A549 (cell line): ENCODE measurements at regions not wholly inside any gene's neighbourhood (a gene's known extent, or its start where the extent isn't known, plus 50 kb on each side); places are given as distances from the start of the nearest gene placed in this dataset.

Experiments
- ATAC-seq, 2 experiments: fragments of 200-7000 bp in 1 of 2; fragments of >200 bp in 1 of 2; cut with Nextera tagmentation in 1 of 2; cut with Tn5 transposase in 1 of 2; 3 replicates each; pipeline versions ENCODE4 v1.8.0 to v1.9.1; 2018 to 2020; ENCODE audit warnings: mild to moderate bottlenecking in 1 of 2, moderate library complexity in 1 of 2
- CTCF ChIA-PET: fragments of 300-600 bp; sonication (Branson Sonifier 250); formaldehyde crosslinking; extraction: SDS; loops from one replicate; lab custom pipeline; 2021; ENCODE audit warnings: antibody characterized with exemption, inconsistent platforms; lab: Yijun Ruan, JAX
- POLR2A ChIA-PET: fragments of 350-600 bp; formaldehyde crosslinking; extraction: SDS; loops from one replicate; lab custom pipeline; 2021; ENCODE audit warnings: antibody characterized with exemption, inconsistent platforms; lab: Yijun Ruan, JAX
- DNase-seq, 2 experiments: peaks; one replicate each; pipeline versions ENCODE4 v3.0.0 to v3.0.0-alpha.2; 2011 to 2016; ENCODE audit warnings: low read depth in 1 of 2, low spot score in 1 of 2
- FAIRE-seq: peaks from 2 replicates; lab custom pipeline; 2011; peaks lifted over from hg19 to GRCh38; lab: Jason Lieb, UNC
- H3K27ac ChIP-seq, 2 experiments: fragments of >200 bp; sonication (Bioruptor Twin); formaldehyde crosslinking; 3 replicates each; pipeline ENCODE4 v1.5.1; 2016 to 2017
- H3K4me1 ChIP-seq: fragments of >200 bp; sonication (Bioruptor Twin); formaldehyde crosslinking; 3 replicates; pipeline ENCODE4 v1.6.1; 2016
- H3K4me2 ChIP-seq: fragments of >200 bp; sonication (Bioruptor Twin); formaldehyde crosslinking; 3 replicates; pipeline ENCODE4 v1.6.1; 2016
- H3K4me3 ChIP-seq: fragments of >200 bp; sonication (Bioruptor Twin); formaldehyde crosslinking; 3 replicates; pipeline ENCODE4 v1.5.1; 2016
- H3K9me3 ChIP-seq: fragments of >200 bp; sonication (Bioruptor Twin); formaldehyde crosslinking; 3 replicates; pipeline ENCODE4 v1.6.1; 2016
- CBX8 ChIP-seq: fragments of 200-600 bp; sonication (generic); IDR thresholded peaks from 2 replicates; pipeline ENCODE4 v1.6.1; 2016
- EHMT2 ChIP-seq: fragments of 200-600 bp; sonication (generic); IDR thresholded peaks from 2 replicates; pipeline ENCODE4 v1.6.1; 2016; ENCODE audit warnings: antibody characterized with exemption, low read depth, mild to moderate bottlenecking, moderate library complexity
- FOXS1 ChIP-seq: fragments of 250-450 bp; sonication (Bioruptor Pico); IDR thresholded peaks from 2 replicates; pipeline ENCODE4 v1.5.0; 2020; ENCODE audit warnings: mild to moderate bottlenecking, moderate library complexity
- KDM1A ChIP-seq: fragments of 200-600 bp; sonication (generic); IDR thresholded peaks from 2 replicates; pipeline ENCODE4 v1.6.1; 2016; ENCODE audit warnings: low read depth, mild to moderate bottlenecking
- NFE2L2 ChIP-seq: fragments of 150-350 bp; conservative IDR thresholded peaks from 2 replicates; pipeline ENCODE4 v1.6.1; 2014; ENCODE audit warnings: low read length
- NPAS2 ChIP-seq: fragments of 250-450 bp; sonication (Bioruptor Pico); IDR thresholded peaks from 2 replicates; pipeline ENCODE4 v1.8.0; 2022; ENCODE audit warnings: mild to moderate bottlenecking, moderate library complexity, borderline replicate concordance
- PBX3 ChIP-seq: IDR thresholded peaks from 2 replicates; pipeline ENCODE4 v1.6.1; 2012
- PHF8 ChIP-seq: fragments of 200-600 bp; sonication (generic); IDR thresholded peaks from 2 replicates; pipeline ENCODE4 v1.6.1; 2016; ENCODE audit warnings: low read depth, mild to moderate bottlenecking, antibody characterized with exemption, moderate library complexity, borderline replicate concordance
- RARB ChIP-seq: fragments of 250-450 bp; sonication (Bioruptor Pico); IDR thresholded peaks from 2 replicates; pipeline ENCODE4 v1.8.0; 2021; ENCODE audit warnings: mild to moderate bottlenecking, moderate library complexity
- REST ChIP-seq: fragments of 200-600 bp; sonication (generic); IDR thresholded peaks from 2 replicates; pipeline ENCODE4 v1.6.1; 2016; ENCODE audit warnings: antibody characterized with exemption, mild to moderate bottlenecking, moderate library complexity
- ZC3H11A ChIP-seq: fragments of 450-650 bp; IDR thresholded peaks from 2 replicates; pipeline ENCODE4 v1.6.1; 2014; ENCODE audit warnings: antibody characterized with exemption, mild to moderate bottlenecking
- ZSCAN20 ChIP-seq: fragments of 250-450 bp; sonication (Bioruptor Pico); IDR thresholded peaks from 2 replicates; pipeline ENCODE4 v1.8.0; 2022; ENCODE audit warnings: mild to moderate bottlenecking, moderate library complexity
- WGBS: methylation state at CpG from one replicate; pipeline ENCODE4 v1.1.6; 2017; ENCODE audit errors: missing lambda C conversion rate; 5-methylcytosine and 5-hydroxymethylcytosine counted together
- TF ChIP-seq, protein P1 (sequence below): fragments of >200 bp; sonication (Bioruptor Twin); formaldehyde crosslinking; IDR thresholded peaks from 3 replicates; pipeline ENCODE4 v1.5.1; 2016
- TF ChIP-seq, protein P2 (sequence below): fragments of >200 bp; sonication (Bioruptor Twin); formaldehyde crosslinking; IDR thresholded peaks from 3 replicates; pipeline ENCODE4 v1.6.1; 2016
- TF ChIP-seq, protein P3 (sequence below): fragments of 250-450 bp; sonication (Bioruptor Pico); IDR thresholded peaks from 2 replicates; pipeline ENCODE4 v1.5.0; 2020; ENCODE audit warnings: low read depth, mild to moderate bottlenecking, moderate library complexity
- TF ChIP-seq, protein P4 (sequence below): fragments of >200 bp; sonication (Bioruptor Twin); formaldehyde crosslinking; IDR thresholded peaks from 2 replicates; pipeline ENCODE4 v1.6.1; 2016

DNA sequence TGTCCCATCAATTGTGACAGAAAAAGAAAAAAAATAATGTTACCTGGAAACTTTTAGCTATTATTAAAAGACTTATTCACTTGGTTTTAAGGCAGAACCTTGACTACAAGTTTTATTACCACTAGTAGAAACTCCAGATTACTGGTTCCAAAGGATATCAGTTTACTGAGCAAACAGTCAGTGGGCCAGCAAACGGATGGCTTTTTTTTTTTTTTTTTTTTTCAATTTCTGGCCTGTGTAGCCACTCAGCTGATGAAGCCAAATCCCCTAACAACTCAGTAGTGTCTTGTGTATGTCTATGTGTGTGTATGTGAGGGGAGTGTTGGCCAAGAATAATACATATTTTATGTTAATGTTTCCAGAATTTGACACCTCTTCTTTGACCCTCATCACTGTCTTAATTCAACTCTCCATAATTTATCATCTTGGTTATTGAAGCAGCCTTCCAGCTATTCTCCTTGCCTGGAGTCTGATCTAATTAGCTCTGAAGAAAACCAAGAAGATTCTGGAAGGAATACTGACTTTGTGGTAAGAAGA, 724.9 kb downstream of the NSUN3 start (continued):
- TF ChIP-seq REST (no peak), PBX3 (no peak), FOXS1 (CRISPR knock-in tag) (no peak), RARB (CRISPR knock-in tag) (no peak)

DNA sequence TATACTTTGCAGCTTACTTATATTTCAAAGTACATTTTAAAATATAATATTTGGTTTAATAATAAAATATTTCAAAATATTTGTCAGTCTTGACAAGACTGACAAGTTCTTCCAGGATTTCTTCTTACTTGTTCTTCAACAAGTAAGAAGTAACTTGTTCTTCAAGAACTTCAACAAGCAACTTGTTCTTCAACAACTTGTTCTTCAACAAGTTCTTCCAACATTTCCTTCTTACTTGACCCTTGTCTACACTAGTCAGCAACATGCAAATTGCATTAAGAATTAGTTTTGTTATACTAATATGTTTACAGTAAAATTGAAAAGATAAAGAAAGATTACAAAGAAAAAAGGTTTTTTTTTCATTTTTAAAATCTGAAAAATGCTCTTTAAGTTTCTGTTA, 731.7 kb downstream of the NSUN3 start:
- TF ChIP-seq NPAS2 (CRISPR knock-in tag) = no peak
- no peak for TF ChIP-seq PBX3
- no peak for TF ChIP-seq KDM1A
- no peak overlapping the region for H3K4me3 ChIP-seq
- H3K27ac ChIP-seq = no peak overlapping the region
- FAIRE-seq (no peak), DNase-seq (no peak), ATAC-seq (no peak)
- H3K4me2 ChIP-seq = no peak overlapping the region
- CTCF ChIA-PET = no interaction called here
- H3K4me1 ChIP-seq = no peaks in the 10 kb centered on the region
- POLR2A ChIA-PET = no interaction called here
- H3K9me3 ChIP-seq = no peaks in the 10 kb centered on the region

DNA sequence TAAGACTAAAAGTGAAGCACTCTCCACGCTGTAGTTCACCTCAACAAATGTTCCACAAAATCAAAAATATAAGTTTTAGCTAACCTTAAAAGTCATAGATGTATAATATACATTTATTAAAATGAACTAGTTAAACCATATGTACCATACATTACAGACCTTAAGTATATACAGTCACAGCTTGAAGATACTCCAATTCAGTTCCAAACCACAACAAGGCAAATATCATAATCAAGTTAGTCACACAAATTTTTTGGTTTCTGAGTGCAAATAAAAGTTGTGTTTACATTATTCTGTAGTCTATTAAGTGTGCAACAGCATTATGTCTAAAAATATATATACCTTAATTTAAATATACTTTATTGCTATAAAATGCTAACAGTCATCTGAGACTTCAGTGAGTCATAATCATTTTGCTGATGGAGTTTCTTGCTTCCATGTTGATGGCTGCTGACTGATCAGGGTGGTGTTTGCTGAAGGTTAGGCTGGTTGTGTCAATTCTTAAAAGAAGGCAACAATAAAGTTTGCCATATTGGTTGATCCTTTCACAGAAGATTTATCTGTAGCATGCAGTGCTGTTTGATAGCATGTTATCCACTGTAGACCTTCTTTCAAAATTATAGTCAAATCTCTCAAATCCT, 736.7 kb downstream of the NSUN3 start:
- DNase-seq (no peak), ATAC-seq (no peak), FAIRE-seq (no peak)
- ChIA-PET CTCF (no interaction called here), POLR2A (no interaction called here)
- TF ChIP-seq PHF8 (no peak), ZC3H11A (no peak)
- TF ChIP-seq, protein P1, sequence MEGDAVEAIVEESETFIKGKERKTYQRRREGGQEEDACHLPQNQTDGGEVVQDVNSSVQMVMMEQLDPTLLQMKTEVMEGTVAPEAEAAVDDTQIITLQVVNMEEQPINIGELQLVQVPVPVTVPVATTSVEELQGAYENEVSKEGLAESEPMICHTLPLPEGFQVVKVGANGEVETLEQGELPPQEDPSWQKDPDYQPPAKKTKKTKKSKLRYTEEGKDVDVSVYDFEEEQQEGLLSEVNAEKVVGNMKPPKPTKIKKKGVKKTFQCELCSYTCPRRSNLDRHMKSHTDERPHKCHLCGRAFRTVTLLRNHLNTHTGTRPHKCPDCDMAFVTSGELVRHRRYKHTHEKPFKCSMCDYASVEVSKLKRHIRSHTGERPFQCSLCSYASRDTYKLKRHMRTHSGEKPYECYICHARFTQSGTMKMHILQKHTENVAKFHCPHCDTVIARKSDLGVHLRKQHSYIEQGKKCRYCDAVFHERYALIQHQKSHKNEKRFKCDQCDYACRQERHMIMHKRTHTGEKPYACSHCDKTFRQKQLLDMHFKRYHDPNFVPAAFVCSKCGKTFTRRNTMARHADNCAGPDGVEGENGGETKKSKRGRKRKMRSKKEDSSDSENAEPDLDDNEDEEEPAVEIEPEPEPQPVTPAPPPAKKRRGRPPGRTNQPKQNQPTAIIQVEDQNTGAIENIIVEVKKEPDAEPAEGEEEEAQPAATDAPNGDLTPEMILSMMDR = no peak
- Histone ChIP-seq H3K27ac (no peak overlapping the region), H3K4me2 (no peak overlapping the region), H3K4me1 (no peaks in the 10 kb centered on the region), H3K4me3 (no peak overlapping the region), H3K9me3 (no peaks in the 10 kb centered on the region)
- WGBS = 16% methylated on average over 1 of the region's 1 CpG

- no peak overlapping the region for H3K4me3 ChIP-seq
- FAIRE-seq (no peak), ATAC-seq (no peak), DNase-seq (no peak)
- 57% methylated on average over 2 of the region's 2 CpGs for WGBS
- no peaks in the 10 kb centered on the region for H3K4me1 ChIP-seq
- H3K27ac ChIP-seq = no peak overlapping the region
- no peaks in the 10 kb centered on the region for H3K9me3 ChIP-seq
- TF ChIP-seq NFE2L2 (no peak), ZSCAN20 (CRISPR knock-in tag) (no peak), EHMT2 (no peak), CBX8 (no peak)
- TF ChIP-seq, protein P2, sequence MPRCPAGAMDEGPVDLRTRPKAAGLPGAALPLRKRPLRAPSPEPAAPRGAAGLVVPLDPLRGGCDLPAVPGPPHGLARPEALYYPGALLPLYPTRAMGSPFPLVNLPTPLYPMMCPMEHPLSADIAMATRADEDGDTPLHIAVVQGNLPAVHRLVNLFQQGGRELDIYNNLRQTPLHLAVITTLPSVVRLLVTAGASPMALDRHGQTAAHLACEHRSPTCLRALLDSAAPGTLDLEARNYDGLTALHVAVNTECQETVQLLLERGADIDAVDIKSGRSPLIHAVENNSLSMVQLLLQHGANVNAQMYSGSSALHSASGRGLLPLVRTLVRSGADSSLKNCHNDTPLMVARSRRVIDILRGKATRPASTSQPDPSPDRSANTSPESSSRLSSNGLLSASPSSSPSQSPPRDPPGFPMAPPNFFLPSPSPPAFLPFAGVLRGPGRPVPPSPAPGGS = no peak
- TF ChIP-seq, protein P3, sequence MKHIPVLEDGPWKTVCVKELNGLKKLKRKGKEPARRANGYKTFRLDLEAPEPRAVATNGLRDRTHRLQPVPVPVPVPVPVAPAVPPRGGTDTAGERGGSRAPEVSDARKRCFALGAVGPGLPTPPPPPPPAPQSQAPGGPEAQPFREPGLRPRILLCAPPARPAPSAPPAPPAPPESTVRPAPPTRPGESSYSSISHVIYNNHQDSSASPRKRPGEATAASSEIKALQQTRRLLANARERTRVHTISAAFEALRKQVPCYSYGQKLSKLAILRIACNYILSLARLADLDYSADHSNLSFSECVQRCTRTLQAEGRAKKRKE (CRISPR knock-in tag) = no peak
- TF ChIP-seq, protein P4, sequence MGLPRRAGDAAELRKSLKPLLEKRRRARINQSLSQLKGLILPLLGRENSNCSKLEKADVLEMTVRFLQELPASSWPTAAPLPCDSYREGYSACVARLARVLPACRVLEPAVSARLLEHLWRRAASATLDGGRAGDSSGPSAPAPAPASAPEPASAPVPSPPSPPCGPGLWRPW = no peak
- ChIA-PET CTCF (no interaction called here), POLR2A (no interaction called here)
- H3K4me2 ChIP-seq = no peak overlapping the region
Observed at GRCh38 chr3:94811836-94812235, 749.0 kb downstream of the NSUN3 start.
